ELF-1 (cell line): ENCODE measurements at regions not wholly inside any gene's neighbourhood (a gene's known extent, or its start where the extent isn't known, plus 50 kb on each side); places are given as distances from the start of the nearest gene placed in this dataset.
"Not testable (repeated sequence)": the region's sequence is repeated elsewhere in the genome, so short reads cannot be mapped to it uniquely, and the experiment has no call there.

ENCODE experiments used
- DNase-seq: peaks from one replicate; pipeline ENCODE4 v3.0.0-alpha.2; 2016; ENCODE audit warnings: low read depth, low spot score

- no peak for DNase-seq
These were observed 68.2 kb downstream of the LHX9 start for GRCh38 chr1:197985351-197985750.

DNA sequence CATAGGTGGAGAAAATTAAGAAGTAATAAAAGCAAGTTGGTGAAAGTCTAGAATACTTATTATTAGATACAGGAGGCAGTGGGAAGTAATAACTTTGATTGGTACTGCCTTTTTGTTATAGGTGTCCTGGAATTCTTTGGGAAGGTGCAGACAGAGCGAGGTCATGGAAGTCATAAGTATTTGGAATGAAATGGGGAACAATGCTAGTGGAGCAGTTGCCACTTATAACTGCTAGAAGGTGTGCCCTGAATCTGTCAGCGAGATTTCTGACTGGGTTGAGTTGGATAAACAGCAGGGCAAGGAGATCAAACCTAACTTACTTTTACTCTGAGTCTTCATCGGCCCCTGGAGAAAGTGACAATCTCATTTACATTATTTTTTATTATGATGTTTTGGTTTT lies 69.6 kb downstream of the LHX9 start:
- DNase-seq = no peak

- no peak for DNase-seq
These were observed 70.1 kb downstream of the LHX9 start for GRCh38 chr1:197987294-197987693.

DNA sequence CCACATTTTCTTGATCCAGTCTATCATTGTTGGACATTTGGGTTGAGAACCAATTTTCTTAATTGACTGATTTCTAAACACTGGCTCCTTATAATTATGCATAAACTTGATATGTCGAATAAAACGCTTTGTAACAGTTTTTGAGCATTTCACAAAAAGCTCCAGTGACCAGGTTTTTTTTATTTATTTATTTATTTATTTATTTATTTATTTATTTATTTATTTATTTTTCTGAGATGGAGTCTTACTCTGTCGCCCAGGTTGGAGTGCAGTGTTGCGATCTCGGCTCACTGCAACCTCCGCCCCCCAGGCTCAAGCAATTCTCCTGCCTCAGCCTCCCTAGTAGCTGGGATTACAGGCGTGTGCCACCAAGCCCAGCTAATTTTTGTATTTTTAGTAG lies 71.4 kb downstream of the LHX9 start:
- DNase-seq = not testable (repeated sequence)

DNA sequence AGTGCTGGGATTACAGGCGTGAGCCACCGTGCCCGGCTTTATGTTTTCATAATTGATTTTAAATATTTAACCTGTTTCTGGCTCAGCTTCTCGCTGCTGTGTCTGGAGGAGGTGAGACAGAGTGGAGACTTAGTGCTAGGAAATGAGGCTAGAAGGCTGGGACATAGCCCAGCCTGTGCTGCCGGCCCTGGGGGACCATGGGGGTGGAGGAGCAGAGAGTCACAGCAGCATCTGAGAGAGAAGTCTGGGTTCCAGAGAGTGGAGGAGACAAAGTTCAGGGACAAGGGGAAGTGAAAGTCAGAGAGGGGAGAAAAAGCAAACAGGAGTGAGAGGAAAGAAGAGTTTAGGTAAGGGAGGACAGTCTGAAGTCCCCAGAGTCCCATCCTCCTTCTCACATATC lies 71.9 kb downstream of the LHX9 start:
- no peak for DNase-seq

DNA sequence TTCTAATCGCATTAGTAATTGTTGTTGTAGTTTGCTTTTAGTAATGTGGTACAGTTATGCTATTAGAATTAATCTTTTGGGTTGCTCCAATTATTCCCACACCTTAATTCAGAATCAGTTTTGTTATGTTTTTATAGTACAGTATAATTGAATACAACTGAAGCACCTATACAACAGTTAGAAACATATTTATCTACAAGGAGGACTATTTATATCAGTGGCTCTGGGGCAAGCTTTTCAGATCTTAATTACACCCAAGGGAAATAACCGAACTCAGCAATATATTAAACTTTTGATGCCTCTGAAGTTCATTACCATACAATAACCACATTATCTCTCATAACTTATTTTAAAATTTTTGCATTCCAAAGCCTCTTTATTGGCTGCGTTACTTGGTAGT lies 74.4 kb downstream of the LHX9 start:
- DNase-seq = no peak

GRCh38 chr1:197994907-197995407 lies 77.8 kb downstream of the LHX9 start:
- DNase-seq = no peak

DNA sequence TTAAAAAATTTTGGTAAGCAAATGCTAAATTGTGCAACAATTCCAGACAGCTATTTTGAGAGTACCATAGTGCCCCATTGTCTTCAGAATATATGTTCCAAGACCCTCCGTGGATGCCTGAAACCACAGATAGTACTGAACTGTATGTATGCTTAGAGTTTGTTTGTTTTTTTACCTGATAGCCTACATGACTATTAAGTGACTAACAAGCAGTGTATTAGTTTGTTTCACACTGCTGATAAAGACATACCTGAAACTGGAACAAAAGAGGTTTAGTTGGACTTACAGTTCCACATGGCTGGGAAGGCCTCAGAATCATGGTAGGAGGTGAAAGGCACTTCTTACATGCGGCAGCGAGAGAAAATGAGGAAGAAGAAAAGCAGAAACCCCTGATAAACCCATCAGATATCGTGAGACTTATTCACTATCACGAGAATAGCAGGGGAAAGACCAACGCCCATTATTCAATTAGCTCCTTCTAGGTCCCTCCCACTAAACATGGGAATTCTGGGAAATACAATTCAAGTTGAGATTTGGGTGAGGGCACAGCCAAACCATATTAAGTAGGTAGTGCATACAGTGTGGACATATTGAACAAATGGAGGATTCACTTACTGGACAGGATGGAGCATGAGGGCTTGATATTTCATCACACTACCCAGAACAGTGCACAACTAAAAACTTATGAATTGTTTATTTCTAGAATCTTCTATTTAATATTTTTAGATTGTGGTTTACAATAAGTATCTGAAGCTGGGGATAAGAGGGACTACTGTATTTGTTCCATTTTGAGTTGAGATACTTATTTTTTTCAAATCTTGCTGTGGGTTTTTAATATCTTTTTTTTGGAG lies 78.5 kb downstream of the LHX9 start:
- no peak for DNase-seq

DNA sequence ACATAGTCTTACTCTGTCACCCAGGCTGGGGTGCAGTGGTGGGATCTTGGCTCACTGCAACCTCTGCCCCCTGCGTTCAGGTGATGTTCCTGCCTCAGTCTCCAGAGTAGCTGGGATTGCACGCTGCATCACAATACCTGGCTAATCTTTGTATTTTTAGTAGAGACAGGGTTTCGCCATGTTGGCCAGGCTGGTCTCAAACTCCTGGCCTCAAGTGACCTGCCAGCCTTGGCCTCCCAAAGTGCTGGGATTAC lies 79.0 kb downstream of the LHX9 start:
- not testable (repeated sequence) for DNase-seq

GRCh38 chr1:197998110-197998509 lies 80.9 kb downstream of the LHX9 start:
- DNase-seq = peak; percentile 10

DNA sequence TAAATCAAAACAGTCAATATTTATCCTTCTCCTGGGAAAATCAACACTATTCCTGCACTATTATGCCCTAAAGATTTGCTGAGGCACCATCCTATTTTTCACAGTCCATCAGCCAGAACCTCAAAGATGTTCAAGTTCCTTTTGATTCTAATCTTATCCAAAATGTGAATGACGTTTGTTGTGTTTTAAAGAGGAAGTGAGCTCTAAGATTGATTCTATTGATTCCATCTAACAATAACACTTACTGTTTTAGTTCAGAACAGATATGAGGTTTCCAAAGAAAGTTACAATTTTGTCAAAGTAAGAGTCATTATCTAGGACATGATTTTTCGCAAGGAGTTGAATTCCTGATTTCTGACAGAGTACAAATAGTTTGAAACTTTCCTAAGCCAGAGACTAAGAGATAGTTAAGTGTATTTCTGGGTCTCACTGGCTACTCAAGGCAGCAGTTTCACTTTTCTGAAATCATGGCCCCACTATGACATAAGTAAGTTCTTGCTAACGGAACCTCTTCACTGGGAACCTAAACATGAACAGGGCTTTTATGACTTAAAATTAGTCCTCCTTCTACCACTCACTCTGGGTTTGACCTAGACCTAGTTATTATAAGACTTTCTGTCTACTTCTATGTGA lies 84.7 kb downstream of the LHX9 start:
- DNase-seq = no peak

DNA sequence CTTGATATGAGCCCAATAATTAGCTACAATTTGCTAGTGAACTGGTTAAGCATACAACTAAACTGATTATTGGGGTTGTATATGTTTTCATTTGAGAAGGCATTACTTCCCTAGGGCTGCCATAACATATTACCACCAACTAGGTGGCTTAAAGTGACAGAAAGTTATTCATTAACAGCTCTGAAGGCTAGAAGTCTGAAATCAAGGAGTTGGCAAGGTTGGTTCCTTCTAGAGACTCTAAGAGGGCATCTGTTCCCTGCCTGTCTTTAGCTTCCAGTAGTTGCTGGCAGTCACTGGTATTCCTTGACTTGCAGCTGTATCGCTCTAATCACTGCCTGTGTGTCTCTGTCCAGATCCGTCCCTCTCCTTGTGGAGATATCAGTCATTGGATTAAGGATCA lies 86.3 kb downstream of the LHX9 start:
- no peak for DNase-seq

DNA sequence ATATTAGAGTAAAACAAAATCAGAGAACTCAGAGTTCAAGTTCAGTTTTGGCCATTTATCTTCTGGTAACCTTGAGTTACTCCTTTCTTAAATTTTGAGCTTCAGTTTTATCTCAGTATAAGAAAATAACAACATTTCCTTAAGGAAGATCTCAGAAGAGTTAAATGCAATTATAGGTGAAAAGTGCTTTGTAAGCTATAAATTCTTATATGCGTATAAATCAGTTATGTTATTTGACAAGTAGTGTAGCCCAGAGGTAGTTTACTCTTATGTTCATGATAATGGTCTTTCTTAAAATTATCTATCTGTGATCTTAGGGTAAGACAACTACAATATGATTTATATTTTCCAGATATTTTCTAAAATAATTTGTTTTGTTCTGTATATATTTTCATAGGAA lies 89.8 kb downstream of the LHX9 start:
- no peak for DNase-seq

DNA sequence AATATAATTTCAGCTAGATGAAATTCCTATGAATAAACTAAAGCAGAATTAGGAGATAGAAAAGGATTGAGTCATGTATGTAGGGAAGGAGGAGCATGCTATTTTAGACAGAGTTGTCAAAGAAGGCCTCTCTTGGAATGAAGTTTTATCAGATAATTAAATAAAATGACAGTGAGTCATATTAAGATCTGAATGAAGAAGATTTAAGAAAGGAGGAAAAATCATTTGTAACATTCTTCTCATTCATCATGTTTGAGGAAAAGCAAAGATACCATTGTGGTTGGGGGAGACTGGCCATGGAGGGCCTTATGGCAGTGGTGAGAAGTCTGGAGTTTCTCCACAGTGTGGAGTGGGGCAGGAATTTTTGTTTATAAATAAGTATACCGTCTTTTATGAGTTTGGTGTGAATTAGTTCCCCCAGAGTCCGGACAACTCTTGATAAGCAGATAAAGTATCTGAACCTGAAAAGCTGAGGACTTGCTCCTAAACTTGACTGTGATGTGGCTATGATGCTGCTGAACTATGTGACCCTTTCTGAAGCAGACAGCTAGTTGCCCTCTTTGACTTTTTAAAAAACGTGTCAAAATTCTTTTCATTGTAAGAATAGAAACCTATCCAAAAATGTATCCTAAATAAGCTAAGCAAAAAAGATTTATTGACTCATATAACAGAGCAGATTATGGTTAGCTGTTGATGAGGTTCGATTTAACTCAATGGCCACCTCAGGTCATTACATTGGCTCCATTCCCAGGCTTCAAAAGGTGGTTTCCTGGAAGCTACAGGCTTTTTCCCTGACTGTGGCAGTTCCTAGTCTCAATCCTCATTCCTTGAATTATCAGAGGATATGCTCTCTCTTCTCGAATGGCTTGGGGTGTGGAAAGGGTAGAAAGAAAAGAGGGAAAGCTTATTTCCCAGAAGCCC lies 90.8 kb downstream of the LHX9 start:
- DNase-seq = no peak

GRCh38 chr1:198014355-198014754 lies 97.2 kb downstream of the LHX9 start:
- DNase-seq = no peak

- no peak for DNase-seq
These were observed 98.1 kb downstream of the LHX9 start for GRCh38 chr1:198015309-198015708.

GRCh38 chr1:198018529-198018928 lies 101.4 kb downstream of the LHX9 start:
- DNase-seq = no peak

DNA sequence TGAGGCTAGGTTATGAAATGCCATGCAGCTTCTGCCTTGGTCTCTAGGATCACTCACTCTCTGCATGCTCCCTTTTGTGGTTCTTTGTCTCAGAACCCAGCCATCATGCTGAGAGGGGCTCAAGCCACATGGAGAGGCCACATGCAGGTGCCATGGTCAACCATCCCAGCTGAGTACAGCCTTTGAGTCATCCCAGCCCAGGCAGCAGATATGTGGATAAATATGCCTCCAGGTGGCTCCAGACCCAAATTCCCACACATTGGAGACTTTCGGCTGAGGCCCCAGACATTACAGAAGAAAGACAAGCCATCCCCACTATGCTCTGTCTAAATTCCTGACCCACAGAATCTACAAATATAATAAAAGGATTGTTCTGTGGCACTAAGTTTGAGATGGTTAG lies 102.0 kb downstream of the LHX9 start:
- DNase-seq = no peak

DNA sequence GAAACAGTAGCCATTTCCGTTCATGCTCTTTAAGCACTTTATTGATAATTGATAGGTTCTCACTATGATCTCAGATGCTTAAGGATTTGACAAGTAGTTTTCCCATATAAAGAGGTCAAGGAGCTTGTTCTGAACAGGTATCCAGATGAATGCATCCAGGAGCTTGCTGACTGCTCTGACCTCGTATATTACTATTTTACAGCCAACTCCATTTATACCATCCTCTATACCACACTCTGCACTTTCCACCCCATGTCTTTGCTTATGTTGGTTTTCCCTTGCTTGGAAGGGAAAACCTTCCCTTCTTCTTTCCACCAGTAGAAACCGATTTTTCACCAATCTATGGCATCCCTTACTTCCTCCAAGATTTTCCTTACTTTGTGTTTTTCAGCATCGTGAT lies 107.2 kb downstream of the LHX9 start:
- DNase-seq = no peak

DNA sequence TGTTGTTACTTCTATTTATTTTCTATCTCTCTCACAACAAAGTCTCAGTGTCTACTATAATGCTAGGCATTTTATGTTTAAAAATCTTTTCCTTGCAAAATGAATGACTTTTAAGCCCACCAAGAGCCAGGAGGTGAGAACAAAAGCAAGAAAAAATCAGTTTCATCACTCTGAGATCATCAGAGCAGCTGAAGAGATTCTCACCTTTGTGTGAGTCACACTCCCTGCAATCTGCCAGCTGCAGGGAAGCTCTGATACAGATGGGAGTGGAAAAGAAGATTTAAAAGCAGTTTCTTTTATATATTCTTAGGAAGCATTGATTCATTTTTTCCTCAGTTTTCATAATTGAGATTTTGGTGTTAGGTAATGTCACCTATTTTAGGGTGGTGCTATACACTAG lies 107.6 kb downstream of the LHX9 start:
- DNase-seq = no peak

GRCh38 chr1:198030682-198031081 lies 113.5 kb downstream of the LHX9 start:
- no peak for DNase-seq

- no peak for DNase-seq
These were observed 113.9 kb downstream of the LHX9 start for GRCh38 chr1:198031086-198031485.
